ENCODE measurements at regions not wholly inside any gene's neighbourhood (a gene's known extent, or its start where the extent isn't known, plus 50 kb on each side); places are given as distances from the start of the nearest gene placed in this dataset.

GRCh38 chr10:74770400-74770799, 56.0 kb upstream of the KAT6B start:
- TF ChIP-seq EZH2 (IDR thresholded peaks at IDR 0.05; ENCODE audit: low read length, unreplicated experiment) (no peak), CTCF (conservative IDR thresholded peaks at IDR 0.05; ENCODE audit: low read depth, low read length) (no peak), EZH2phosphoT487 (IDR thresholded peaks at IDR 0.05; ENCODE audit: borderline replicate concordance, low read length) (no peak)
